ENCODE measurements at regions not wholly inside any gene's neighbourhood (a gene's known extent, or its start where the extent isn't known, plus 50 kb on each side); places are given as distances from the start of the nearest gene placed in this dataset.

- TF ChIP-seq BACH2 (CRISPR knock-in tag; IDR thresholded peaks at IDR 0.05; ENCODE audit: borderline replicate concordance) (no peak), ZNF70 (CRISPR knock-in tag; IDR thresholded peaks at IDR 0.05) (no peak), ZC3H10 (CRISPR knock-in tag; IDR thresholded peaks at IDR 0.05) (no peak), PATZ1 (CRISPR knock-in tag; IDR thresholded peaks at IDR 0.05; ENCODE audit: borderline replicate concordance) (no peak), ZNF8 (CRISPR knock-in tag; IDR thresholded peaks at IDR 0.05) (no peak), OSR1 (CRISPR knock-in tag; IDR thresholded peaks at IDR 0.05) (no peak), ARNTL (CRISPR knock-in tag; IDR thresholded peaks at IDR 0.05; ENCODE audit: borderline replicate concordance, low read depth) (no peak), PPARA (CRISPR knock-in tag; IDR thresholded peaks at IDR 0.05; ENCODE audit: borderline replicate concordance) (no peak), TCF4 (CRISPR knock-in tag; IDR thresholded peaks at IDR 0.05; ENCODE audit: borderline replicate concordance) (no peak), ZFP3 (CRISPR knock-in tag; IDR thresholded peaks at IDR 0.05) (no peak)
- TF ChIP-seq, protein P1, sequence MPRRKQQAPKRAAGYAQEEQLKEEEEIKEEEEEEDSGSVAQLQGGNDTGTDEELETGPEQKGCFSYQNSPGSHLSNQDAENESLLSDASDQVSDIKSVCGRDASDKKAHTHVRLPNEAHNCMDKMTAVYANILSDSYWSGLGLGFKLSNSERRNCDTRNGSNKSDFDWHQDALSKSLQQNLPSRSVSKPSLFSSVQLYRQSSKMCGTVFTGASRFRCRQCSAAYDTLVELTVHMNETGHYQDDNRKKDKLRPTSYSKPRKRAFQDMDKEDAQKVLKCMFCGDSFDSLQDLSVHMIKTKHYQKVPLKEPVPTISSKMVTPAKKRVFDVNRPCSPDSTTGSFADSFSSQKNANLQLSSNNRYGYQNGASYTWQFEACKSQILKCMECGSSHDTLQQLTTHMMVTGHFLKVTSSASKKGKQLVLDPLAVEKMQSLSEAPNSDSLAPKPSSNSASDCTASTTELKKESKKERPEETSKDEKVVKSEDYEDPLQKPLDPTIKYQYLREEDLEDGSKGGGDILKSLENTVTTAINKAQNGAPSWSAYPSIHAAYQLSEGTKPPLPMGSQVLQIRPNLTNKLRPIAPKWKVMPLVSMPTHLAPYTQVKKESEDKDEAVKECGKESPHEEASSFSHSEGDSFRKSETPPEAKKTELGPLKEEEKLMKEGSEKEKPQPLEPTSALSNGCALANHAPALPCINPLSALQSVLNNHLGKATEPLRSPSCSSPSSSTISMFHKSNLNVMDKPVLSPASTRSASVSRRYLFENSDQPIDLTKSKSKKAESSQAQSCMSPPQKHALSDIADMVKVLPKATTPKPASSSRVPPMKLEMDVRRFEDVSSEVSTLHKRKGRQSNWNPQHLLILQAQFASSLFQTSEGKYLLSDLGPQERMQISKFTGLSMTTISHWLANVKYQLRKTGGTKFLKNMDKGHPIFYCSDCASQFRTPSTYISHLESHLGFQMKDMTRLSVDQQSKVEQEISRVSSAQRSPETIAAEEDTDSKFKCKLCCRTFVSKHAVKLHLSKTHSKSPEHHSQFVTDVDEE (CRISPR knock-in tag; IDR thresholded peaks at IDR 0.05), result no peak
- no peak for ATAC-seq
Measured at GRCh38 chr1:17925290-17926237, 170.4 kb downstream of the ACTL8 start.

DNA sequence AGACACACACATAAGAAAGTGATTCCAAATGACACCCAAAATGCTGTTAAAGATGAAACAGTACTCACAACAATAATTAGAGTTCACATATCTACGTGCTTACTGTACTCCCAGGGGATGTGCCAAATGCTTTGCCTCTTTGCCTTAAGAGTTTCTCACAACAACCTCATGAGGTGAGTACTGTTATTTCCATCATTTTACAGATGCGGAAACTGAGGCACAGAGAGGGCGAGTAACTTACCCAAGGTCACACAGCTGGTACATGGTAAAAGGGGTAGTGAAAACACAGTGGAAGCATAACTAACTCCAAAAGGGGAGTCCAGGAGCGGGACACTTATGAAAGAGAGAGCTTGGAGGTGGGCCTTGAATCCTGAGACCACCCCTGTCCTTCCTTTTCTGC lies 171.8 kb downstream of the ACTL8 start:
- ATAC-seq, result no peak
- TF ChIP-seq PATZ1 (CRISPR knock-in tag; IDR thresholded peaks at IDR 0.05; ENCODE audit: borderline replicate concordance) (no peak), SNAI2 (CRISPR knock-in tag; IDR thresholded peaks at IDR 0.05) (no peak)

DNA sequence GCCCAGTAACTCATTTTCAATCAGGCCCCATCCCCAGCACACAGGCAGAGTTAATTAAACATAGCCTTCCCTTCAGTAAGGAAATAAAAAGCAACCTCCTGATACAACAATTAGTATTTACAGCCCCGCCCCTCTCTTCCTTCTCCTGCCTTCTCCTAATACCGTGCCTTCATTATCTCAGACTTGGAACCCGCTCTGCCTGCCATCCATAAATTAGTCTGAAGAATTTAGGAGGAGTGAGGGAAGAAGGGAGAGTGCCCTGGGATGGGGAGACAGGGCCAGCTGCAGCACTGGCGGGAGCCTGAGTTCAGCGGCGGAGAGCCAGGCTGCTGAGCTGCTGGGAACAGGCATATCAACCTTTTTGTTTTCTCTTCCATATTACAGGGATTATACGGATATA lies 172.8 kb downstream of the ACTL8 start:
- TF ChIP-seq TOX (CRISPR knock-in tag; IDR thresholded peaks at IDR 0.05; ENCODE audit: borderline replicate concordance), result no peak
- ATAC-seq, result no peak

- no peak for ATAC-seq
- TF ChIP-seq, protein P2, sequence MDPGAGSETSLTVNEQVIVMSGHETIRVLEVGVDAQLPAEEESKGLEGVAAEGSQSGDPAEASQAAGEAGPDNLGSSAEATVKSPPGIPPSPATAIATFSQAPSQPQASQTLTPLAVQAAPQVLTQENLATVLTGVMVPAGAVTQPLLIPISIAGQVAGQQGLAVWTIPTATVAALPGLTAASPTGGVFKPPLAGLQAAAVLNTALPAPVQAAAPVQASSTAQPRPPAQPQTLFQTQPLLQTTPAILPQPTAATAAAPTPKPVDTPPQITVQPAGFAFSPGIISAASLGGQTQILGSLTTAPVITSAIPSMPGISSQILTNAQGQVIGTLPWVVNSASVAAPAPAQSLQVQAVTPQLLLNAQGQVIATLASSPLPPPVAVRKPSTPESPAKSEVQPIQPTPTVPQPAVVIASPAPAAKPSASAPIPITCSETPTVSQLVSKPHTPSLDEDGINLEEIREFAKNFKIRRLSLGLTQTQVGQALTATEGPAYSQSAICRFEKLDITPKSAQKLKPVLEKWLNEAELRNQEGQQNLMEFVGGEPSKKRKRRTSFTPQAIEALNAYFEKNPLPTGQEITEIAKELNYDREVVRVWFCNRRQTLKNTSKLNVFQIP (CRISPR knock-in tag; IDR thresholded peaks at IDR 0.05; ENCODE audit: borderline replicate concordance, low read depth), result no peak
Measured at GRCh38 chr1:17929224-17929623, 174.1 kb downstream of the ACTL8 start.

DNA sequence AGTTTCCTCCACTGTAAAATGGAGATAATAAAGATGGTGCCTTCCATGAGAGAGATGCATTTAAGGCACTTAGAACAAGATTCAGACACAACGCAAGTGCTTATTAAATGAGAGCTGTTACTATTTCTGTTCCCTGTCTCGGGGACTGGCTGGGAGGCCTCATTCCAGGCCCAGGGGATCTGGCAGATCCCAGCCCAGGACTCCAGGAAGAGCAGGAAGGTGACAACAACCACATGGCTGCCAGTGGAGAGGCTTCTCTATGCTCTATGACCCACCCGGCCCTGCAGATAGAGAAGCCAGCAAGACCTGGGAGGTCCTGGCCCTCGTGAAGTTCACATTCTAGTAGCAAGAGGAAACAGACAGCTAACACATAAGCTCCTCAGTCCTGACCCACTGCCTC lies 175.5 kb downstream of the ACTL8 start:
- ATAC-seq, result no peak
- TF ChIP-seq, protein P2 (CRISPR knock-in tag; IDR thresholded peaks at IDR 0.05; ENCODE audit: borderline replicate concordance, low read depth), result no peak
- TF ChIP-seq ZFP3 (CRISPR knock-in tag; IDR thresholded peaks at IDR 0.05) (no peak), ZNF70 (CRISPR knock-in tag; IDR thresholded peaks at IDR 0.05) (no peak), GLIS3 (CRISPR knock-in tag; IDR thresholded peaks at IDR 0.05) (no peak), TCF4 (CRISPR knock-in tag; IDR thresholded peaks at IDR 0.05; ENCODE audit: borderline replicate concordance) (no peak), ZC3H10 (CRISPR knock-in tag; IDR thresholded peaks at IDR 0.05) (no peak), ZNF8 (CRISPR knock-in tag; IDR thresholded peaks at IDR 0.05) (no peak), PPARA (CRISPR knock-in tag; IDR thresholded peaks at IDR 0.05; ENCODE audit: borderline replicate concordance) (no peak), ZNF565 (CRISPR knock-in tag; conservative IDR thresholded peaks at IDR 0.05; ENCODE audit: low read depth) (no peak), RARB (CRISPR knock-in tag; IDR thresholded peaks at IDR 0.05) (no peak), TOX (CRISPR knock-in tag; IDR thresholded peaks at IDR 0.05; ENCODE audit: borderline replicate concordance) (no peak), CREB5 (CRISPR knock-in tag; IDR thresholded peaks at IDR 0.05; ENCODE audit: low read depth) (no peak)
